HL-60 (cell line): ENCODE measurements at regions not wholly inside any gene's neighbourhood (a gene's known extent, or its start where the extent isn't known, plus 50 kb on each side); places are given as distances from the start of the nearest gene placed in this dataset.

ENCODE experiments used
- DNase-seq, 2 experiments: peaks; one replicate each; pipeline ENCODE4 v3.0.0-alpha.2; 2010 to 2020; ENCODE audit warnings: low read depth in 1 of 2, low spot score in 1 of 2
- H3K27ac ChIP-seq: fragments of 250-450 bp; sonication (Bioruptor Pico); replicated peaks from 2 replicates; pipeline ENCODE4 v1.5.1; 2020; ENCODE audit warnings: mild to moderate bottlenecking, moderate library complexity
- H3K27me3 ChIP-seq: fragments of 250-450 bp; sonication (Bioruptor Pico); 2 replicates; pipeline ENCODE4 v1.5.1; 2021; ENCODE audit warnings: mild to moderate bottlenecking, moderate library complexity; ENCODE audit not compliant: insufficient read depth, poor library complexity, severe bottlenecking
- H3K4me3 ChIP-seq: replicated peaks from 2 replicates; pipeline ENCODE4 v1.5.1; 2011; ENCODE audit warnings: mild to moderate bottlenecking, control low read depth, low read length; ENCODE audit not compliant: insufficient read depth
- CTCF ChIP-seq: IDR thresholded peaks from one replicate; pipeline ENCODE4 v1.5.1; 2011; ENCODE audit warnings: low read length, control low read depth, inconsistent platforms; ENCODE audit not compliant: insufficient read depth
- GABPA ChIP-seq: IDR thresholded peaks from 2 replicates; pipeline ENCODE4 v1.6.1; 2012; ENCODE audit warnings: low read depth
- POLR2AphosphoS5 ChIP-seq: IDR thresholded peaks from 2 replicates; pipeline ENCODE4 v1.6.1; 2012; ENCODE audit warnings: low read depth
- REST ChIP-seq: IDR thresholded peaks from 2 replicates; pipeline ENCODE4 v1.6.1; 2012; ENCODE audit warnings: low read depth; ENCODE audit not compliant: insufficient replicate concordance
- SPI1 ChIP-seq: IDR thresholded peaks from 2 replicates; pipeline ENCODE4 v1.6.1; 2012; ENCODE audit warnings: low read depth, mild to moderate bottlenecking, borderline replicate concordance

- TF ChIP-seq POLR2AphosphoS5 (no peak), CTCF (no peak), REST (no peak), GABPA (no peak), SPI1 (no peak)
- no peak for DNase-seq
- Histone ChIP-seq H3K4me3 (no peak overlapping the region), H3K27ac (no peak overlapping the region), H3K27me3 (no peaks in the 10 kb centered on the region)
Observed at GRCh38 chr1:5369223-5369622, 623.0 kb downstream of the NPHP4 start.

- H3K27me3 ChIP-seq = no peaks in the 10 kb centered on the region
- H3K4me3 ChIP-seq = no peak overlapping the region
- no peak for DNase-seq
- TF ChIP-seq POLR2AphosphoS5 (no peak), REST (no peak), SPI1 (no peak)
- H3K27ac ChIP-seq = no peak overlapping the region
Observed at GRCh38 chr1:5368201-5368600, 624.0 kb downstream of the NPHP4 start.

- no peaks in the 10 kb centered on the region for H3K27me3 ChIP-seq
- TF ChIP-seq SPI1 (no peak), CTCF (no peak), GABPA (no peak)
Observed at GRCh38 chr1:5367306-5367705, 624.9 kb downstream of the NPHP4 start.

GRCh38 chr1:5365751-5366150 lies 626.5 kb downstream of the NPHP4 start:
- H3K27ac ChIP-seq = no peak overlapping the region
- no peak for DNase-seq
- no peak overlapping the region for H3K4me3 ChIP-seq
- no peaks in the 10 kb centered on the region for H3K27me3 ChIP-seq
- TF ChIP-seq POLR2AphosphoS5 (no peak), SPI1 (no peak), REST (no peak), CTCF (no peak), GABPA (no peak)

More at GRCh38 chr1:5367306-5367705, 624.9 kb downstream of the NPHP4 start:
- Histone ChIP-seq H3K4me3 (no peak overlapping the region), H3K27ac (no peak overlapping the region)
- DNase-seq = no peak
